Lower leg skin (tissue), 3 donors: ENCODE measurements at regions not wholly inside any gene's neighbourhood (a gene's known extent, or its start where the extent isn't known, plus 50 kb on each side); places are given as distances from the start of the nearest gene placed in this dataset.

Experiments used
- POLR2A ChIP-seq, 2 donors: fragments of 450-650 bp; IDR thresholded peaks; one replicate each; pipeline ENCODE4 v1.6.1; 2016 to 2017; ENCODE audit warnings: antibody characterized with exemption in 2 of 2, mild to moderate bottlenecking in 1 of 2, moderate library complexity in 1 of 2
- TF ChIP-seq, protein P1 (sequence below), 3 donors: fragments of 450-650 bp; IDR thresholded peaks; one replicate each; pipeline ENCODE4 v1.5.1; 2016; ENCODE audit warnings: antibody characterized with exemption in 3 of 3, mild to moderate bottlenecking in 3 of 3, moderate library complexity in 2 of 3

DNA sequence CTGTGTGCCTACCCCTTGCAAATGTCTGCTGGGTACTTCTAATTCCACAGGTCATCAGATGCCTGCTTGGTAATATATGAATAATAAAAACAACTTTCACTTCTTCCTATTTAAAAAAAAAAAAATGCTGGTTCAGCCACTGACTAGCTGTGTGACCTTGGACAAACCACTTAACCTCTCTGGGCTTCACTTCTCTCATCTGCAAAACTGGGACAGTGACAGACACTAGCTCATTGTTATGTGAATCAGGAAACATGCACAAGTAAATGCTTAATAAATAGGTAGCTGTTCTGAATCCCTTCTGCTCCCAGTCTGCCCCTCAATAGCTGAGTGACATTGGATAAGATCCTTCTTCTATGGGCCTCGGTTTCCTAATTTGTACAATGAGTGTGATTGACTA is 62.6 kb upstream of the HAND1 start:
- TF ChIP-seq, protein P1, sequence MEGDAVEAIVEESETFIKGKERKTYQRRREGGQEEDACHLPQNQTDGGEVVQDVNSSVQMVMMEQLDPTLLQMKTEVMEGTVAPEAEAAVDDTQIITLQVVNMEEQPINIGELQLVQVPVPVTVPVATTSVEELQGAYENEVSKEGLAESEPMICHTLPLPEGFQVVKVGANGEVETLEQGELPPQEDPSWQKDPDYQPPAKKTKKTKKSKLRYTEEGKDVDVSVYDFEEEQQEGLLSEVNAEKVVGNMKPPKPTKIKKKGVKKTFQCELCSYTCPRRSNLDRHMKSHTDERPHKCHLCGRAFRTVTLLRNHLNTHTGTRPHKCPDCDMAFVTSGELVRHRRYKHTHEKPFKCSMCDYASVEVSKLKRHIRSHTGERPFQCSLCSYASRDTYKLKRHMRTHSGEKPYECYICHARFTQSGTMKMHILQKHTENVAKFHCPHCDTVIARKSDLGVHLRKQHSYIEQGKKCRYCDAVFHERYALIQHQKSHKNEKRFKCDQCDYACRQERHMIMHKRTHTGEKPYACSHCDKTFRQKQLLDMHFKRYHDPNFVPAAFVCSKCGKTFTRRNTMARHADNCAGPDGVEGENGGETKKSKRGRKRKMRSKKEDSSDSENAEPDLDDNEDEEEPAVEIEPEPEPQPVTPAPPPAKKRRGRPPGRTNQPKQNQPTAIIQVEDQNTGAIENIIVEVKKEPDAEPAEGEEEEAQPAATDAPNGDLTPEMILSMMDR (IDR thresholded peaks at IDR 0.05), result no peak
- TF ChIP-seq POLR2A (IDR thresholded peaks at IDR 0.05), result no peak
